ENCODE measurements at regions not wholly inside any gene's neighbourhood (a gene's known extent, or its start where the extent isn't known, plus 50 kb on each side); places are given as distances from the start of the nearest gene placed in this dataset.

DNA sequence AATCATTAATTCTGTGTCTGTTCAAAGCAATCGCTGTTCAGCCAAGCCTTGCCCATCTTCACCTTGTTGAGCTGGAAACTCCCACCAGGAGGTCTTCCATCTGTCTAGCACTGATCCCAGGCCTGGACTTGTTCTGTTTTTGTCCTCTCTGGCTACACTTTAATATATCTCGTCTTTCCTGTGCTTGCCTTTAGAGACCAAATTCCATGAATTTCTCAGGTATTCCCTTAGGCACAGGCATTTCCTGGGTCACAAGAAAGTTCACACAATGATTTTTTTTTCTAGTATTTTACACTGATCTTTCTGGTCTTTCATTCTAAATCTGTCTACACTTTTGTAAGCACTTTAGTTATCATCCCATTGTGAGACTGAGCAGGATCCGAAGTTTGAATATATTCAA lies 116.4 kb upstream of the CCND2 start:
- WGBS (ENCODE audit: low lambda C conversion rate) = 1% methylated on average over 3 of the region's 3 CpGs
- Histone ChIP-seq H3K4me2 (no peak overlapping the region), H3K27me3 (ENCODE audit: insufficient read depth) (peaks cover 18% of the 10 kb centered on the region; the same call in 1 of the 2 replicates), H3K9me2 (no peaks in the 10 kb centered on the region), H2AFZ (ENCODE audit: low read depth) (no peak overlapping the region), H3K9ac (no peak overlapping the region), H3K79me2 (ENCODE audit: insufficient read depth) (no peaks in the 10 kb centered on the region), H3K27ac (ENCODE audit: low read depth in 2 of 2, low read length in 1 of 2) (no peak overlapping the region), H3K36me3 (replicated peaks in 1 of 2; ENCODE audit: control insufficient read depth in 1 of 2, insufficient read depth in 2 of 2, low read length in 1 of 2) (no peaks in the 10 kb centered on the region), H3F3A (replicated peaks; ENCODE audit: insufficient read depth) (no peaks in the 10 kb centered on the region), H3K4me1 (ENCODE audit: control insufficient read depth in 1 of 2, insufficient read depth in 2 of 2, low read depth in 1 of 2, low read length in 1 of 2) (no peaks in the 10 kb centered on the region), H3K9me3 (no peaks in the 10 kb centered on the region), H4K20me1 (ENCODE audit: insufficient read depth) (no peaks in the 10 kb centered on the region), H3K4me3 (ENCODE audit: low read depth in 2 of 2, low read length in 1 of 2) (no peak overlapping the region)
- ChIA-PET POLR2A (no interaction called here), CTCF (no interaction called here)
- DNase-seq = no peak
- TF ChIP-seq TCF12 (IDR thresholded peaks at IDR 0.05) = no peak
- no peak for TF ChIP-seq TAF1 (IDR thresholded peaks at IDR 0.05; ENCODE audit: borderline replicate concordance, low read depth, low read length)
- TF ChIP-seq MAX (IDR thresholded peaks at IDR 0.05; ENCODE audit: low read depth) = no peak
- no peak for TF ChIP-seq FOSL2 (IDR thresholded peaks at IDR 0.05; ENCODE audit: borderline replicate concordance, low read depth)
- TF ChIP-seq YY1 (IDR thresholded peaks at IDR 0.05; ENCODE audit: low read depth) = no peak
- TF ChIP-seq, protein P1, sequence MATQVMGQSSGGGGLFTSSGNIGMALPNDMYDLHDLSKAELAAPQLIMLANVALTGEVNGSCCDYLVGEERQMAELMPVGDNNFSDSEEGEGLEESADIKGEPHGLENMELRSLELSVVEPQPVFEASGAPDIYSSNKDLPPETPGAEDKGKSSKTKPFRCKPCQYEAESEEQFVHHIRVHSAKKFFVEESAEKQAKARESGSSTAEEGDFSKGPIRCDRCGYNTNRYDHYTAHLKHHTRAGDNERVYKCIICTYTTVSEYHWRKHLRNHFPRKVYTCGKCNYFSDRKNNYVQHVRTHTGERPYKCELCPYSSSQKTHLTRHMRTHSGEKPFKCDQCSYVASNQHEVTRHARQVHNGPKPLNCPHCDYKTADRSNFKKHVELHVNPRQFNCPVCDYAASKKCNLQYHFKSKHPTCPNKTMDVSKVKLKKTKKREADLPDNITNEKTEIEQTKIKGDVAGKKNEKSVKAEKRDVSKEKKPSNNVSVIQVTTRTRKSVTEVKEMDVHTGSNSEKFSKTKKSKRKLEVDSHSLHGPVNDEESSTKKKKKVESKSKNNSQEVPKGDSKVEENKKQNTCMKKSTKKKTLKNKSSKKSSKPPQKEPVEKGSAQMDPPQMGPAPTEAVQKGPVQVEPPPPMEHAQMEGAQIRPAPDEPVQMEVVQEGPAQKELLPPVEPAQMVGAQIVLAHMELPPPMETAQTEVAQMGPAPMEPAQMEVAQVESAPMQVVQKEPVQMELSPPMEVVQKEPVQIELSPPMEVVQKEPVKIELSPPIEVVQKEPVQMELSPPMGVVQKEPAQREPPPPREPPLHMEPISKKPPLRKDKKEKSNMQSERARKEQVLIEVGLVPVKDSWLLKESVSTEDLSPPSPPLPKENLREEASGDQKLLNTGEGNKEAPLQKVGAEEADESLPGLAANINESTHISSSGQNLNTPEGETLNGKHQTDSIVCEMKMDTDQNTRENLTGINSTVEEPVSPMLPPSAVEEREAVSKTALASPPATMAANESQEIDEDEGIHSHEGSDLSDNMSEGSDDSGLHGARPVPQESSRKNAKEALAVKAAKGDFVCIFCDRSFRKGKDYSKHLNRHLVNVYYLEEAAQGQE (IDR thresholded peaks at IDR 0.05; ENCODE audit: low read depth, low read length) = no peak
- TF ChIP-seq MEF2A (IDR thresholded peaks at IDR 0.05; ENCODE audit: borderline replicate concordance, low read depth) = no peak
- no peak for TF ChIP-seq FOXM1 (IDR thresholded peaks at IDR 0.05; ENCODE audit: low read depth)
- TF ChIP-seq RFX5 (IDR thresholded peaks at IDR 0.05; ENCODE audit: low read length) = no peak
- TF ChIP-seq SIN3A (IDR thresholded peaks at IDR 0.05; ENCODE audit: borderline replicate concordance, low read depth, low read length) = no peak
- no peak for TF ChIP-seq RCOR1 (IDR thresholded peaks at IDR 0.05; ENCODE audit: low read length)

DNA sequence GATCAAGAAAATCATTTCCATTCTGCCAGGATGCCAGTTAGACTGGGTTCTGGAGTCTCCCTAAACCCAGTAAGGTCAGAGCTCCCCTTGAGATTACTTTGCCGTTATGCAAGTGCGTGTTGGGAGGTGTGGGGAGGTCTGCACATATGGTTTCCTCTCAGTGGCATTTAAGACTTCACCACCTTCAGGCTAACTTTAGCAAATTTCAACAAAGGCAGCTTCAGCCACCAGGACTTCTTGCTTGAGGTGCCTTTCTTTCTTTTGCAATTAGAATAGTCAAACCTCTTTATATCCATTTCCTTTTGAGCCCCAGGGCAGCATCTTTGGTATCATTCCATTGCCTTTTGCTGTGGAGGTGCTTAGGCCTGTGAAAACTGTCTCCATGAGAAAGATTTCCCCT lies 117.2 kb upstream of the CCND2 start:
- no peak overlapping the region for H3K9ac ChIP-seq
- no peaks in the 10 kb centered on the region for H3K79me2 ChIP-seq (ENCODE audit: insufficient read depth)
- 33% methylated on average over 2 of the region's 2 CpGs for WGBS (ENCODE audit: low lambda C conversion rate)
- no peaks in the 10 kb centered on the region for H3K36me3 ChIP-seq (replicated peaks in 1 of 2; ENCODE audit: control insufficient read depth in 1 of 2, insufficient read depth in 2 of 2, low read length in 1 of 2)
- peaks cover 18% of the 10 kb centered on the region; the same call in 1 of the 2 replicates for H3K27me3 ChIP-seq (ENCODE audit: insufficient read depth)
- no peaks in the 10 kb centered on the region for H3K9me2 ChIP-seq
- no peak overlapping the region for H2AFZ ChIP-seq (ENCODE audit: low read depth)
- ChIA-PET POLR2A (no interaction called here), CTCF (no interaction called here)
- H3F3A ChIP-seq (replicated peaks; ENCODE audit: insufficient read depth) = no peaks in the 10 kb centered on the region
- no peaks in the 10 kb centered on the region for H3K4me1 ChIP-seq (ENCODE audit: control insufficient read depth in 1 of 2, insufficient read depth in 2 of 2, low read depth in 1 of 2, low read length in 1 of 2)
- no peak for DNase-seq
- H3K9me3 ChIP-seq = no peaks in the 10 kb centered on the region
- H3K4me2 ChIP-seq = no peak overlapping the region
- H3K27ac ChIP-seq (ENCODE audit: low read depth in 2 of 2, low read length in 1 of 2) = no peak overlapping the region
- no peaks in the 10 kb centered on the region for H4K20me1 ChIP-seq (ENCODE audit: insufficient read depth)
- H3K4me3 ChIP-seq (ENCODE audit: low read depth in 2 of 2, low read length in 1 of 2) = no peak overlapping the region
- no peak for TF ChIP-seq RAD21 (IDR thresholded peaks at IDR 0.05; ENCODE audit: low read length)
- TF ChIP-seq SIN3A (IDR thresholded peaks at IDR 0.05; ENCODE audit: borderline replicate concordance, low read depth, low read length) = no peak
- no peak for TF ChIP-seq NFIC (IDR thresholded peaks at IDR 0.05; ENCODE audit: borderline replicate concordance)
- no peak for TF ChIP-seq EP300 (IDR thresholded peaks at IDR 0.05; ENCODE audit: borderline replicate concordance in 1 of 2, low read depth in 1 of 2, low read length in 1 of 2)
- no peak for TF ChIP-seq YY1 (IDR thresholded peaks at IDR 0.05; ENCODE audit: low read depth)
- no peak for TF ChIP-seq JUND (IDR thresholded peaks at IDR 0.05)
- no peak for TF ChIP-seq RCOR1 (IDR thresholded peaks at IDR 0.05; ENCODE audit: low read length)
- TF ChIP-seq MEF2A (IDR thresholded peaks at IDR 0.05; ENCODE audit: borderline replicate concordance, low read depth) = no peak
- TF ChIP-seq TAF1 (IDR thresholded peaks at IDR 0.05; ENCODE audit: borderline replicate concordance, low read depth, low read length) = no peak
- TF ChIP-seq GABPA (IDR thresholded peaks at IDR 0.05; ENCODE audit: low read depth) = no peak
- TF ChIP-seq, protein P1 (IDR thresholded peaks at IDR 0.05; ENCODE audit: low read depth, low read length) = no peak
- TF ChIP-seq, protein P2, sequence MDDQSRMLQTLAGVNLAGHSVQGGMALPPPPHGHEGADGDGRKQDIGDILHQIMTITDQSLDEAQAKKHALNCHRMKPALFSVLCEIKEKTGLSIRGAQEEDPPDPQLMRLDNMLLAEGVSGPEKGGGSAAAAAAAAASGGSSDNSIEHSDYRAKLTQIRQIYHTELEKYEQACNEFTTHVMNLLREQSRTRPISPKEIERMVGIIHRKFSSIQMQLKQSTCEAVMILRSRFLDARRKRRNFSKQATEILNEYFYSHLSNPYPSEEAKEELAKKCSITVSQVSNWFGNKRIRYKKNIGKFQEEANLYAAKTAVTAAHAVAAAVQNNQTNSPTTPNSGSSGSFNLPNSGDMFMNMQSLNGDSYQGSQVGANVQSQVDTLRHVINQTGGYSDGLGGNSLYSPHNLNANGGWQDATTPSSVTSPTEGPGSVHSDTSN (IDR thresholded peaks at IDR 0.05) = no peak
- no peak for TF ChIP-seq POLR2AphosphoS5 (IDR thresholded peaks at IDR 0.05; ENCODE audit: low read depth, low read length)
- TF ChIP-seq GATA2 (CRISPR knock-in tag; IDR thresholded peaks at IDR 0.05) = no peak
